Brain microvascular endothelial cell (primary cell): ENCODE measurements at regions not wholly inside any gene's neighbourhood (a gene's known extent, or its start where the extent isn't known, plus 50 kb on each side); places are given as distances from the start of the nearest gene placed in this dataset.

ENCODE experiments used
- DNase-seq: peaks from one replicate; pipeline ENCODE4 v3.0.0-alpha.2; 2020
- H3K27ac ChIP-seq: fragments of 250-450 bp; sonication (Bioruptor Pico); 2 replicates; pipeline ENCODE4 v1.5.1; 2020; ENCODE audit warnings: mild to moderate bottlenecking, moderate library complexity
- H3K27me3 ChIP-seq: fragments of 250-450 bp; sonication (Bioruptor Pico); replicated peaks from 2 replicates; pipeline ENCODE4 v1.5.1; 2020; ENCODE audit warnings: mild to moderate bottlenecking
- H3K36me3 ChIP-seq: fragments of 250-450 bp; sonication (Bioruptor Pico); replicated peaks from 2 replicates; pipeline ENCODE4 v1.5.1; 2020; ENCODE audit warnings: mild to moderate bottlenecking
- H3K4me3 ChIP-seq: 2 replicates; pipeline ENCODE4 v1.5.1; 2011; ENCODE audit warnings: low read depth, mild to moderate bottlenecking, control low read depth, low read length, moderate library complexity
- in situ Hi-C: cut with HindIII; loops from 2 replicates; pipeline ENCODE4 v1.10.0; 2017; ENCODE audit warnings: low sequenced_read_pairs, low pct_ligation_motif_present
- TF ChIP-seq, protein P1 (sequence below): IDR thresholded peaks from 2 replicates; pipeline ENCODE4 v1.5.1; 2011; ENCODE audit warnings: low read depth, mild to moderate bottlenecking, moderate library complexity, low read length, control low read depth, inconsistent platforms; ENCODE audit errors: missing control alignments

DNA sequence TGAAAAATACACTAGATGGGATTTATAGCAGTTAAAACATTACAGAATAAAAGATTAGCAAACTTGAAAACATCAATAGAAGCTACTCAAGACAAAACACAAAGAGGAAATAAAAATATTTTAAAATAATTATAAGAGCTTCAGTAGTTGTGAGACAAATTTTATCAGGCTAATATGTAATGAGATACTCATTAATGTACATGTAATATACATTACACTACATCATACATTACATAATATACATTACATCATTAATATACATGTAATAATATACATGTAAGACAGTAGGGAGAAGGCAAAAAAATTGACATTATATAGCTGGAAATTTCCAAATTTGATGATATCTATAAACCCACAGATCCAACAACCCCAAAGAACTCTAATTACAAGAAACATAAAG is 249.4 kb upstream of the HMGA2 start:
- H3K4me3 ChIP-seq = no peak overlapping the region
- H3K36me3 ChIP-seq = no peaks in the 10 kb centered on the region
- in situ Hi-C loops = no loop called here
- no peak for DNase-seq
- TF ChIP-seq, protein P1, sequence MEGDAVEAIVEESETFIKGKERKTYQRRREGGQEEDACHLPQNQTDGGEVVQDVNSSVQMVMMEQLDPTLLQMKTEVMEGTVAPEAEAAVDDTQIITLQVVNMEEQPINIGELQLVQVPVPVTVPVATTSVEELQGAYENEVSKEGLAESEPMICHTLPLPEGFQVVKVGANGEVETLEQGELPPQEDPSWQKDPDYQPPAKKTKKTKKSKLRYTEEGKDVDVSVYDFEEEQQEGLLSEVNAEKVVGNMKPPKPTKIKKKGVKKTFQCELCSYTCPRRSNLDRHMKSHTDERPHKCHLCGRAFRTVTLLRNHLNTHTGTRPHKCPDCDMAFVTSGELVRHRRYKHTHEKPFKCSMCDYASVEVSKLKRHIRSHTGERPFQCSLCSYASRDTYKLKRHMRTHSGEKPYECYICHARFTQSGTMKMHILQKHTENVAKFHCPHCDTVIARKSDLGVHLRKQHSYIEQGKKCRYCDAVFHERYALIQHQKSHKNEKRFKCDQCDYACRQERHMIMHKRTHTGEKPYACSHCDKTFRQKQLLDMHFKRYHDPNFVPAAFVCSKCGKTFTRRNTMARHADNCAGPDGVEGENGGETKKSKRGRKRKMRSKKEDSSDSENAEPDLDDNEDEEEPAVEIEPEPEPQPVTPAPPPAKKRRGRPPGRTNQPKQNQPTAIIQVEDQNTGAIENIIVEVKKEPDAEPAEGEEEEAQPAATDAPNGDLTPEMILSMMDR = no peak
- no peak overlapping the region for H3K27ac ChIP-seq
- H3K27me3 ChIP-seq = no peaks in the 10 kb centered on the region

DNA sequence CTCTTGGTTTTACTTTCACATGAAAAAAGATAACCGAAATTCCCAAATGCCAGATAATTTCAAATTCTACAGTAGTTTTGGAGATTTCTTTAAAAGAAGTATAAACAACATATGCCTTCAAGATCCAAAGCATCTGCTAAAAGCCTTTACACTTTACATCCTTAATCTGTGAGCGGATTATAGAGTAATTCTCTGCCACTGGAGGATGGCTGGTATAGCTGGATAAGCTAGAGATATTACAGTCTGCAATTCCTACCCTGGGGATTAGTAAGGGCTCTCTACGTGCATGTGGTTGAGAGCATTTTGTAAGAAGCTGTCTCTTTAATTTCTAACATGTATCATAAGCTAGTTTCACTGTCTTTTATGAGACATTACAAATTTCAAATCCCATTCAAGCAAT is 240.3 kb upstream of the HMGA2 start:
- TF ChIP-seq, protein P1 = no peak
- Histone ChIP-seq H3K4me3 (no peak overlapping the region), H3K36me3 (no peaks in the 10 kb centered on the region), H3K27me3 (no peaks in the 10 kb centered on the region), H3K27ac (no peak overlapping the region)
- in situ Hi-C loops = no loop called here
- DNase-seq = no peak

DNA sequence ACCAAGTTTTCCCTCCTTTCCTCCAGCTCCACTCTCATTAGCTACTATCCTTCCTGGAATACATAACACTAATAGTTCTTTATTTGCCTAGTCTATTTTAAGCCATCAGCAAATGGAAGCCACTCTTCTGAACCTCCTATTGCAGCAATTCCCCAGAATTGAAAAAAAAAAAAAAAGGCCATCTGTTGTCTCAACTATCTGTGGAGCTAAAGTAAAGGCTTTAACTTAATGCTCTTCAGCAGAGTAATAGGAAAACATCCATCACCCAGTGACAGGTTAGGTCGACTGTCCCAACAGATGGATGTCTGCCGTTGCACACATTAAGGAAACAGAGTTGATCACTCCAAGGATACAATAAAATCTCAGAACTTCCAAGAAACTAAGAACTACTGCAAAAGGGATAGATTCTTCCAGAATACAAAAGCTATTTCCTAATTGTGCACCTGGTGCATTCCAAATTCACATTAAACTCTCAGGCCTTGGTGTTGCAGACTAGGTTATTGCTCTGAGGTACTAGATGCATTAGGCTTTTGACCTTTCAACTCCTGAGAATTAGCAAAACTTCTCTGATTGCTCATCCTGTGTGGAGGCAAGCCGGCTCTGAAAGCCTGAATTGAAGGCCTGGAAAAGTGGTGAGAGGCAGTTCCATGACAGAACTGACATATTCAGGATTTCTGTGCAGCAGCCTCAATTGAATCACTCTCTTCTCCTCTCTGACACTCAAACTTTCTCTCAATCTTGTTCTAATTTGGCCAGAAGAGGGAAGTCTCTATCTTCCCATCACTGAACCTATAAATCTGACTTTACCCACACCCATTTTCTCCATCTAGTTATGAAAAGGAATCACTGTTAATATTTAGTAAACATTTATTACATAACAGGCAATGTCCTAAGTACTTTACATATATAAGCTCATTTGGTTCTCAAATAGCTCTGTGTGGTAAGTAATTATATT is 238.4 kb upstream of the HMGA2 start:
- Histone ChIP-seq H3K27me3 (no peaks in the 10 kb centered on the region), H3K27ac (no peak overlapping the region), H3K4me3 (no peak overlapping the region), H3K36me3 (no peaks in the 10 kb centered on the region)
- no peak for DNase-seq
- in situ Hi-C loops = no loop called here
- TF ChIP-seq, protein P1 = no peak

DNA sequence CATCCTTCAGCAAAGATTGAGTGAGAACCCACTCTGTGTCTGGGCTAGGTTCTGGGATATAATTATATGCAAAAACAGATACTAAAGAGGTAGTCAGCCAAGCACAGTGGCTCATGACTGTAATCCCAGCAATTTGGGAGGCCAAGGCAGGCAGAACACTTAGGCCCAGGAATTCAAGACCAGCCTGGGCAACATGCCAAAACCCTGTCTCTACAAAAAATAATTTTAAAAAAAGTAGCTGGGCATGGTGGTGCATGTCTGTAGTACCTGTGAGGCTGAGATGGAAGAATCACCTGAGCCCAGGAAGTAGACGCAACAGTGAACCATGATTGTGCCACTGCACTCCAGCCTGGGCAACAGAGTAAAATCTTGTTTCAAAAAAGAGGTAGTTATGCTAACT is 237.5 kb upstream of the HMGA2 start:
- Histone ChIP-seq H3K27ac (no peak overlapping the region), H3K4me3 (no peak overlapping the region), H3K36me3 (no peaks in the 10 kb centered on the region), H3K27me3 (no peaks in the 10 kb centered on the region)
- no peak for DNase-seq
- in situ Hi-C loops = no loop called here
- TF ChIP-seq, protein P1 = no peak

DNA sequence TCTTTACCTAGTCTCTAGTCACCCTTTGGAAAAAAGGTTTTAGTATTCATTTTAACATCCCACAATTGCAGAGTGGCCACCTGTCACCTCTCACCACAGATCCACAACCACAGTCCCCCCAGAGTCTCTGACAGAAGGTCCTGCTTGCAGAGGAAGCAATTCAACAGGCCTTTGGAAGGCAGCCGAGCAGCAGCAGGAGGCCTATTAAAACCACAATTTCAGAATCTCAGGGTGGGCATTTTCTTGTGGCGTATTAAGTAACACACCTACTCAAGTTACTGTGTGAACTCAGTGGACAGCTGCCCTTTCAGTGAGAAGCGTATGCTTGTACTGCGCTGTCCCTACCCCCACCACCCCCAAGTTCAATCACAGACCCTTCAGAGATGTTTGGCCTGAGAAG is 234.0 kb upstream of the HMGA2 start:
- H3K4me3 ChIP-seq = no peak overlapping the region
- no peak for DNase-seq
- no peaks in the 10 kb centered on the region for H3K36me3 ChIP-seq
- H3K27ac ChIP-seq = no peak overlapping the region
- in situ Hi-C loops = no loop called here
- H3K27me3 ChIP-seq = no peaks in the 10 kb centered on the region
- TF ChIP-seq, protein P1 = no peak

DNA sequence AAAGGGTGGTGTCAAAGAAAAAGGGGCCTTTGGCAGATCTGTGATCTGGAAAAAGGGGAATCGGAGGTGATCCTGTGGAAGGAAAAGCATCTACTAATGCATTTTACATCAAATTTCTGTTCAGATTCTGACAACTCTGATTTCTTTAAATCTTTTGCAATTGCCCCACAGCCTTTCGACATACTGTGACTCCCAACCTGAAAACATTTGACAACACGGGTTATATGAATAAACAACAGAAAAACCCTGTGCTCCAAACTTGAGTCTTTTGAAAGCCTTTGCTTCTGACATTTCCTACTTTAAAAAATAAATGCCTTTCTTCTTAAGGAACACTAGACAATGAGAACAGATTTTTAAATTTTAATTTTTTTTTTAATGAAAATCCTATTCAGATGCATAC is 231.9 kb upstream of the HMGA2 start:
- Histone ChIP-seq H3K4me3 (no peak overlapping the region), H3K27ac (no peak overlapping the region), H3K36me3 (no peaks in the 10 kb centered on the region), H3K27me3 (no peaks in the 10 kb centered on the region)
- in situ Hi-C loops = no loop called here
- DNase-seq = no peak
- TF ChIP-seq, protein P1 = no peak
